Spleen (tissue), 11 donors: ENCODE measurements at regions not wholly inside any gene's neighbourhood (a gene's known extent, or its start where the extent isn't known, plus 50 kb on each side); places are given as distances from the start of the nearest gene placed in this dataset.
"Not testable (repeated sequence)": the region's sequence is repeated elsewhere in the genome, so short reads cannot be mapped to it uniquely, and the experiment has no call there.

ENCODE experiments used
- DNase-seq: peaks from one replicate; pipeline ENCODE4 v3.0.0-alpha.2; 2020
- H3K27ac ChIP-seq, 8 donors: fragments of 200-600 bp; sonication (generic) in 7 of 8; 1 replicate in 4 of 8; 2 replicates in 4 of 8; pipeline versions ENCODE4 v1.5.0 to v1.8.0; 2016 to 2021; ENCODE audit warnings: inconsistent platforms in 4 of 8, mild to moderate bottlenecking in 4 of 8, moderate library complexity in 1 of 8
- H3K27me3 ChIP-seq, 7 donors: fragments of 200-600 bp; sonication (generic) in 6 of 7; replicated peaks in 1 of 7; 1 replicate in 4 of 7; 2 replicates in 3 of 7; pipeline versions ENCODE4 v1.5.0 to v1.8.0; 2016 to 2021; ENCODE audit warnings: inconsistent platforms in 3 of 7, mild to moderate bottlenecking in 1 of 7
- H3K36me3 ChIP-seq, 6 donors: fragments of 200-600 bp; sonication (generic) in 5 of 6; 1 replicate in 4 of 6; 2 replicates in 2 of 6; pipeline versions ENCODE4 v1.5.0 to v1.8.0; 2016 to 2021; ENCODE audit warnings: inconsistent platforms in 2 of 6
- H3K4me1 ChIP-seq, 6 donors: fragments of 200-600 bp; sonication (generic) in 5 of 6; 1 replicate in 3 of 6; 2 replicates in 3 of 6; pipeline versions ENCODE4 v1.5.0 to v1.8.0; 2016 to 2021; ENCODE audit warnings: inconsistent platforms in 3 of 6
- H3K4me3 ChIP-seq, 8 donors: fragments of 200-600 bp; sonication (generic) in 7 of 8; 1 replicate in 4 of 8; 2 replicates in 4 of 8; pipeline versions ENCODE4 v1.5.0 to v1.8.0; 2016 to 2021; ENCODE audit warnings: inconsistent platforms in 4 of 8, mild to moderate bottlenecking in 4 of 8, moderate library complexity in 2 of 8
- H3K9me3 ChIP-seq, 8 donors: fragments of 200-600 bp; sonication (generic) in 7 of 8; 1 replicate in 4 of 8; 2 replicates in 4 of 8; pipeline versions ENCODE4 v1.5.0 to v1.8.0; 2016 to 2021; ENCODE audit warnings: inconsistent platforms in 4 of 8
- CTCF ChIP-seq, 11 experiments: fragments of 200-600 bp in 7 of 11; fragments of 450-650 bp in 4 of 11; sonication (generic) in 4 of 11; IDR thresholded peaks in 8 of 11; conservative IDR thresholded peaks in 3 of 11; 1 replicate in 7 of 11; 2 replicates in 4 of 11; pipeline versions ENCODE4 v1.4.0 to v1.8.0; 2016 to 2021; ENCODE audit warnings: antibody characterized with exemption in 11 of 11, inconsistent platforms in 4 of 11, mild to moderate bottlenecking in 1 of 11
- POLR2A ChIP-seq, 3 donors: fragments of 450-650 bp; IDR thresholded peaks; one replicate each; pipeline ENCODE4 v1.5.1; 2017; ENCODE audit warnings: antibody characterized with exemption in 3 of 3, mild to moderate bottlenecking in 1 of 3
- POLR2AphosphoS5 ChIP-seq, 3 donors: sonication (generic); formaldehyde crosslinking; IDR thresholded peaks; one replicate each; pipeline ENCODE4 v1.5.1; 2017; ENCODE audit warnings: antibody characterized with exemption in 3 of 3
- WGBS, 5 donors: extraction: QIAGEN DNeasy Blood & Tissue Kit in 3 of 5; methylation state at CpG; one replicate each; pipeline versions ENCODE4 v1.1.5 to v1.1.7; 2013 to 2018; 5-methylcytosine and 5-hydroxymethylcytosine counted together
- intact Hi-C: fragments of 100-400 bp; cut with DNase I; formaldehyde crosslinking; loops from one replicate; pipeline ENCODE4 v1.15.0; 2023; ENCODE audit warnings: low total_unique reads
- donor health status: healthy with polysubstance abuse.
- donor health status: DM: no; HTN: no; CAD: no; lungs with moderate emphysema.
- donor health status: DM: no; HTN: no; CAD: no.
- donor health status: Bipolar disorder and iron deficiency.
- donor health status: healthy.
- donor health status: DM: no; HTN: no; CAD: no.
- donor health status: DM: yes; HTN: yes; CAD: no.

DNA sequence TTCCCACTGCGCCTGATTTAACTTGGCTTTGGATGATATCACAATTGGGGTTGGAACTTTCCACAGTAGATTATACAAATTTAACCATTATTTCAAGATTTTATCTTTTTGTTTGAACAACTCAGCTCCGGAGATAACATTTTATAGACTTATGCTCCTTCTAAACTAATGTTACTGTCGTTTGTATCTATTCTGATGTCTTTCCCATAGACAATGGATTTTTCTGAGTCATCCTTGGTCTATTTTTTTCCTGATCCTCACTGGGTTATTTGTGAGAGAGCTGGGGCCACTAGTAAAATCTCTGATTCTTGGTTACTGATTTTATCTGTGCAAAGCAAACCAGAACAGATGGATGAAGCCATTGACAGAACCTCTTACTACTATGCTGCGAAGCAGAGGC is 175.1 kb downstream of the SLC38A4 start:
- TF ChIP-seq POLR2AphosphoS5 (IDR thresholded peaks at IDR 0.05): no peak
- no peak for TF ChIP-seq CTCF (IDR thresholded peaks at IDR 0.05 in 8 of 11, conservative IDR thresholded peaks at IDR 0.05 in 3 of 11)
- no peak for TF ChIP-seq POLR2A (IDR thresholded peaks at IDR 0.05)
- DNase-seq: no peak
- Histone ChIP-seq H3K4me3 (no peak overlapping the region), H3K4me1 (no peaks in the 10 kb centered on the region), H3K27me3 (no peaks in the 10 kb centered on the region), H3K36me3 (no peaks in the 10 kb centered on the region), H3K27ac (no peak overlapping the region), H3K9me3 (peaks cover 0 to 15% (median 7%) of the 10 kb centered on the region in 8 donors)
- WGBS, 5 donors: 79 to 96% (median 91%) methylated on average over 4 of the region's 4 CpGs
- intact Hi-C loops: no loop called here

DNA sequence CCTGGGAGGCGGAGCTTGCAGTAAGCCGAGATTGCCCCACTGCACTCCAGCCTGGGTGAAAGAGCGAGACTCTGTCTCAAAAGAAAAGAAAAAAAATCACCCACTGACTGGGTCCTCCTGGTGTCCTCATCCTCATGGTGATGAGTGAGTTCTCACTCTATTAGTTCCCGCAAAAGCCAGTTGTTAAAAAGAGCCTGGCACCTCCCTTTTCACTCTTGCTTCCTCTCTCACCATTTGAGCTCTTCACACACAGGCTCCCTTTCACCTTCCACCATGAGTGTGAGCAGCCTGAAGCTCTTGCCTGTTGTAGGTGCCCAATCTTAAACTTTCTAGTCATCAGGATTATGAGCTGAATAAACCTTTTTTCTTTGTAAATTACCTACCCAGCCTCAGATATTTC is 176.4 kb downstream of the SLC38A4 start:
- H3K4me1 ChIP-seq: no peaks in the 10 kb centered on the region
- H3K27me3 ChIP-seq: no peaks in the 10 kb centered on the region
- H3K36me3 ChIP-seq: no peaks in the 10 kb centered on the region
- intact Hi-C loops: no loop called here
- no peak for TF ChIP-seq POLR2A (IDR thresholded peaks at IDR 0.05)
- TF ChIP-seq CTCF (IDR thresholded peaks at IDR 0.05 in 8 of 11, conservative IDR thresholded peaks at IDR 0.05 in 3 of 11): no peak
- no peak for TF ChIP-seq POLR2AphosphoS5 (IDR thresholded peaks at IDR 0.05)
- H3K4me3 ChIP-seq: no peak overlapping the region
- no peak overlapping the region for H3K27ac ChIP-seq
- no peak for DNase-seq
- H3K9me3 ChIP-seq: peaks cover 0 to 15% (median 7%) of the 10 kb centered on the region in 8 donors
- 91 to 100% (median 98%) methylated on average over 4 of the region's 4 CpGs for WGBS, 5 donors

DNA sequence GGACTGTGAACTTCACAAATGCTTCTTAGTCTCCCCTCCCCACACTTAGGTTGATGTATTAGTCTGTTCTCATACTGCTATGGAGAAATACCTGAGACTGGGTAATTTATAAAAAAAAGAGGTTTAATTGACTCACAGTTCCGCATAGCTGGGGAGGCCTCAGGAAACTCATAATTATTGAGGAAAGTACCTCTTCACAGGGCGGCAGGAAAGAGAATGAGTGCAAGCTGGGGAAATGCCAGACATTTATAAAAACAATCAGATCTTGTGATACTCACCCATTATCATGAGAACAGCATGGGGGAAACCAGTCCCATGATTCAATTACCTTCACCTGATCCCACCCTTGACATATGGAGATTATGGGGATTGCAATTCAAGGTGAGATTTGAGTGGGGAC is 178.8 kb downstream of the SLC38A4 start:
- Histone ChIP-seq H3K36me3 (no peaks in the 10 kb centered on the region), H3K27ac (no peak overlapping the region), H3K27me3 (no peaks in the 10 kb centered on the region), H3K9me3 (peaks cover 0 to 33% (median 18%) of the 10 kb centered on the region in 8 donors), H3K4me3 (no peak overlapping the region), H3K4me1 (no peaks in the 10 kb centered on the region)
- no peak for DNase-seq
- 42 to 70% (median 58%) methylated on average over 2 of the region's 2 CpGs for WGBS, 5 donors
- no peak for TF ChIP-seq CTCF (IDR thresholded peaks at IDR 0.05 in 8 of 11, conservative IDR thresholded peaks at IDR 0.05 in 3 of 11)
- no peak for TF ChIP-seq POLR2A (IDR thresholded peaks at IDR 0.05)
- TF ChIP-seq POLR2AphosphoS5 (IDR thresholded peaks at IDR 0.05): no peak
- intact Hi-C loops: no loop called here

DNA sequence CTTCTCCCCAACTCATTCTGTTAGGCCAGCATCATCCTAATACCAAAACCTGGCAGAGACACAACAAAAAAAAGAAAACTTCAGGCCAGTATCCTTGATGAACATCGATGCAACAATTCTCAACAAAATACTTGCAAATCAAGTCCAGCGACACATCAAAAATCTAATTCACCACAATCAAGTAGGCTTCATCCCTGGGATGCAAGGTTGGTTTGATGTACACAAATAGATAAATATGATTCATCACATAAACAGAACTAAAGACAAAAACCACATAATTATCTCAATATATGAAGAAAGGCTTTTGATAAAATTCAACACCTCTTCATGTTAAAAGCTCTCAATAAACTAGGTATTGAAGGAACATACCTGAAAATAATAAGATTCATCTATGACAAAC is 184.1 kb downstream of the SLC38A4 start:
- H3K27ac ChIP-seq, H3K36me3 ChIP-seq, DNase-seq, H3K4me3 ChIP-seq, intact Hi-C loops, H3K27me3 ChIP-seq, H3K4me1 ChIP-seq: not testable (repeated sequence)
- 95 to 98% (median 96%) methylated on average over 2 of the region's 2 CpGs for WGBS, 5 donors
- H3K9me3 ChIP-seq: peaks cover 5 to 69% (median 48%) of the 10 kb centered on the region in 8 donors

- H3K27ac ChIP-seq: no peak overlapping the region
- peaks cover 5 to 73% (median 54%) of the 10 kb centered on the region in 8 donors for H3K9me3 ChIP-seq
- intact Hi-C loops: no loop called here
- no peak overlapping the region for H3K4me3 ChIP-seq
- DNase-seq: no peak
- H3K36me3 ChIP-seq: peaks cover 0 to 6% (median 0%) of the 10 kb centered on the region in 6 donors
- H3K27me3 ChIP-seq: no peaks in the 10 kb centered on the region
- no peaks in the 10 kb centered on the region for H3K4me1 ChIP-seq
- TF ChIP-seq POLR2AphosphoS5 (IDR thresholded peaks at IDR 0.05): no peak
- TF ChIP-seq CTCF (IDR thresholded peaks at IDR 0.05 in 8 of 11, conservative IDR thresholded peaks at IDR 0.05 in 3 of 11): no peak
- no peak for TF ChIP-seq POLR2A (IDR thresholded peaks at IDR 0.05)
Measured at GRCh38 chr12:46635818-46636217, 190.0 kb downstream of the SLC38A4 start.
